Stimulated activated CD4-positive, alpha-beta T cell treated with anti-CD3 and anti-CD28 coated beads, TNF-alpha, amount 100 ng/mL, for 1 hour (primary cell): ENCODE measurements at regions not wholly inside any gene's neighbourhood (a gene's known extent, or its start where the extent isn't known, plus 50 kb on each side); places are given as distances from the start of the nearest gene placed in this dataset.
"Not testable (repeated sequence)": the region's sequence is repeated elsewhere in the genome, so short reads cannot be mapped to it uniquely, and the experiment has no call there.

Experiments
- DNase-seq, 3 donors: peaks; one replicate each; pipeline ENCODE4 v3.0.0-alpha.2; 2020; ENCODE audit warnings: low read depth in 3 of 3, low spot score in 1 of 3

- no peak for DNase-seq
These were observed 466.9 kb downstream of the CD83 start for GRCh38 chr6:14584450-14584849.

DNA sequence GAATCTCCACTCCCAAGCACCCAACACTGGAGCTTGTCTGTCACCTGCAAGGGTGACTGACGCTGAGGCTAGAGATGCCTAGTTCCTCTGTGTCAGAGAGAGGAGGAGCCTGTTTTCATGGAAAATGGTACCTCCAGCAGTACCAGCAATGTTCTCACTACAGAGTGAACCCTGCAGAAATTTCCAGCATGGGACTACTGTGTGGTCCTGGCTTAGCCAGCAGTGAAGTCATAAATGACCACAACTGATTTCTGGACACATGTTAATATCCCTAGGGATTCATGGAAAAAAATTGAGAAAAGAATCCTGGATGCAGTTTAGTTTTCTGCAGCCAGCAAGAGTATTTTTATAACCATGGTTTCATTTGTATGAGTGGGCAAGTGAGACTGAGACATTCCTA, 468.1 kb downstream of the CD83 start:
- DNase-seq, result no peak

DNA sequence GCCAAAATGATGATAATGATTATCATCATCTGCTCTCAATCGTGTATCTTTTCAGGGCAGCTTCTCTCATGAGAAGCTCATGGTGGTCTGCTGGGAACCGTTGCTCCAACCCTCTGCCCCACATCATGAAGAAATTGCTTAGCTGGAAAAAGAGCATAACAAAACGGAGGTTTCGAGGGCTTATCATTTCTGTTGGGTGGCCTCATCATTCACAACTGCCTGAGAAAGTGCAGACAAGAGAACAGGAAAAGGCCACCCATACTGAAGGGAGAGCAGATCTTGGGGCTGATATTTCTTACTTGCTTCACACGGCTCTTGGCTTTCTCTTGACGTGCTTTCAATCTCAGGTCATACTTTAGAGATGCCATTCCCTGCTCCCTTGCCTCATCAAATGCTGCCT, 471.6 kb downstream of the CD83 start:
- DNase-seq, result no peak

- DNase-seq, result no peak
These were observed 473.0 kb downstream of the CD83 start for GRCh38 chr6:14590586-14590985.

DNA sequence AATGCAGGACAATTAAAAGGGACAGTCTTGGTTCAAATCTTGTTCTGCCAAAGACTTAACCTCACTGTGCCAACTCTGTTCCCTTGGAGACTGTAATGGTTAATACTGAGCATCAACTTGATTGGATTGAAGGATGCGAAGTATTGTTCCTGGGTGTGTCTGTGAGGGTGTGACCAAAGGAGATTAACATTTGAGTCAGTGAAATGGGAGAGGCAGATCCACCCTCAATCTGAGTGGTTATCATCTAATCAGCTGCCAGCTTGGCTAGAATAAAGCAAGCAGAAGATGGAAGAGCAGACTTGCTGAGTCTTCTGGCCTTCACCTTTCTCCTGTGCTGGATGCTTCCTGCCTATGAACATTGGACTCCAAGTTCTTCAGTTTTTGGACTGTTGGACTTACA, 474.4 kb downstream of the CD83 start:
- no peak for DNase-seq

GRCh38 chr6:14593286-14593685, 475.7 kb downstream of the CD83 start:
- no peak for DNase-seq

GRCh38 chr6:14595751-14596150, 478.2 kb downstream of the CD83 start:
- no peak for DNase-seq

DNA sequence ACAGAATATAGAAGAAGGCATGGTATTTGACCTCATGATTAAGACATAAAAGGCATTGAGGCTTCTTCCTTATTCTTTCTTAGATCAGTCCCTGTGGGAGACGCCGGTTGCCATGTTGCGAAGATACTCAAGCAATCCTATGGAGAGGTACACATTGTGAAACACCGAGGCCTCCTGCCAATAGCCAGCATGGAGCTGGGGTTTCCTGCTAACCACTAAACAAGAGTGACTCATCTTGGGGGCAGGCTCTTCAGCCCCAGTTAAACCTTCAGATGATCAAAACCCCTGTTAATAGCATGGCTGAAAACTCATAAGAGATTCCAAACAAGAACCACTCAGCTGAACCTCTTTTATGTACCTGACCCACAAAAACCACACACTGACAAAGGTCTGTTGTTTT, 478.8 kb downstream of the CD83 start:
- no peak for DNase-seq

DNA sequence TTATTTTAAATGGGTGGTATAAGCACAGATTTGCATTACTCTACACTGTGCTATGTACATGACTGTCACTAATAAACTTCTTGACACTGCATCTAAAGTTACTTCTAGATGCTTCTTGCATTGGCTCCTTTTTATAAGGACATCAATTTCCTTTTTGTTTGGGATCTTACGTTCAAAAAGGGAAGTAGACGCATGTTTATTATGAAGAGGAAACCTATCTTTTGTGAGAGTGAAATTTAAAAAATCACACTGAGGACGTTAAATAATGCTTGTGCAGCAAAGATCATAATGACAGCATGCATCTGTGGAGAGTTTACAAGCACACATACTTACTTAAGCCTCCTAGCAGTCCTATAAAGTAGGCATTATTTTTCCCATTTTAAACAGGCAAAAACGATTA, 479.5 kb downstream of the CD83 start:
- no peak for DNase-seq

DNA sequence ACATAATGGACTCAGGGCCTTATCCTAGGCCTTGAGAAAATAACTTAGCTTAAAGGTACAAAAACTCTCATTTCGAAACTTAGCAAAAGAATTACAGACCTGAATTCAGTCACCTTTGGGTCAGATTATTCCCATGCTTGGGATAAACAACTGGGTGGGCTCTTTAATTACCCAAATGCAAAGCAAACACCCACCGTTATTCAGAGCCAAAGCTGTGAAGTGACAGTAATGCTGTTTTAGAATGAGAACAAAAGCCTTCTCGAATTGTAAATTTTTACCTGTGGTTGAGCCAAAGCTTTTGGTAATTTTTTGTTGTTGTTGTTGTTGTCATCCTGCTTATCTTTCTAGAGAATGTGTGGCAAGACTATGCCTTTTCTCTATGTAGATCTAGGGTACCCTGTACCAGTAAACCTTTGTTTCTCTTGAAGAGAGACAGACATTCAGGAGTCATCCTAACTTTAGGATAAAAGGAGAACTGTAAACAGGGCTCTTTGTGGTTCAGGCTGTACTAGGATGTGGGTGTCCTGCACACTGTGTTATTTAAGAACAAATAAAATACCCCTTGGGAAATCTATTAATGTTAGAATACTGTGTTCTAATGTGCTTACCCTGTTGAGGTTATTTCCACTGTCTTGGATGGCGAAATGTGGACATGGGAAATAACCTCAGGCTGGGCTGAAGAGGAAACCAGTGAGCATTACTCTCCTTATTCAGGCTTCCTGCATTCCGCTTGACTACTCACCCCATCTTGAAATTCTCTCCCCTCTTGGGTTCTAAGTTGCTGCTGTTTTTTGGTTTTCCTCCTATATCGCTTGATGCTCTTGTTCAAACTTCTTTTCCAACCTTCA, 480.7 kb downstream of the CD83 start:
- no peak for DNase-seq

DNA sequence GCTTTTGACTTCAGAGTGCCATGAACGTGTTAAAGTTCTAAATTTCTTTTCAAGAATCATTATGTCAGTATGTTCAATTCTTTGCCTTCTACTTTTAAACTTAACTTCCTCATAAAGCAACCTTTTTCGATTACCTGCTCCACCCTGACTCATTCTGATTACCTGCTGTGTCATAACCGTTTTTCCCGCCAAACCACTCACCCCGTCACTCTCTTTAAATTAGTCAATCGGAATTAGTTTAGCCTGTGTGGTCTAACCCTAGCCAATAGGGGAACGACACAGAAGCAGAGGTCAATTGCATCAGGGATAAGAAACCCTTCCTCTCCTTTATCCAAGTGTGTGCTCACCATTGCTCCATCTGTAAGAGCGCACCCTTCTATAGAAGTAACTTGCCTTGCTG, 482.7 kb downstream of the CD83 start:
- DNase-seq, result not testable (repeated sequence)

- DNase-seq, result no peak
These were observed 483.9 kb downstream of the CD83 start for GRCh38 chr6:14601490-14601889.

DNA sequence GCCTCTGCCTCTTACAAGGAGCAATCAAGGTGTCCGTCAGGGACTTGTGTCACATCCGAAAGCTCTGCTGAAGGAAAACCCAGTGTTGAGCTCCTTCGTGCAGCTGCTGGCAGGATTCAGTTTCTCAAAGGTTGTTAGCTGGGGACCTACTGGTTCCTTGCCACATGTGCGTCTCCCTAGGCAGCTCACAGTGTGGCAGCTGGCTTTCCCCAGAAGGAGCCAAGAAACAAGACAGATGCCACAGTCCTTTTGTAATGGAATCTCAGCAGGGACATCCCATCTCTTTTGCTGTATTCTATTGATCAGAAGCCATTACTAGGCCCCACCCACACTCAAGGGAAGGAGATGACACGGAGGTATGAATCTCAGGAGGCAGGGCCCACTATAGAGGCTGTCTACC, 488.8 kb downstream of the CD83 start:
- no peak for DNase-seq

GRCh38 chr6:14610141-14610540, 492.6 kb downstream of the CD83 start:
- DNase-seq, result no peak

GRCh38 chr6:14612016-14612980, 494.7 kb downstream of the CD83 start:
- DNase-seq, result no peak

DNA sequence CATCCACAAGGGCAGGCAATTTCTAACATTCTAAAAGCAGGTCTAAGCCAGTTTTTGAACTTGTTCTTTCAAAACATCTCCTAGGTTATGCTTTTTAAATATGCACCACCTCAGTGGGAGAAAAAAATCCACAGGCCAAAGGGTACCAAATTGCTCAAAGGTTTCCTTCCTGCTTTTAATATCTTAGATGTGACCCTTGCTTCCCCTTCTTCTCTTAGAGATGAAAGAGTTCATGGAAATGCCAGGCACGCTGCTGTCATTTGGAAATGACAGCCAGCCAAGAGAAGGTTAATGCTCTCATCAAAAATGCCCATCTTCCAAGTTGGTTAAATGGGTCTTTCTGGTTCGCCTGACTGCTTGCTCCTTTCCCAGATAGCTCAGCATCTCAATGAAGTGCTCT, 497.1 kb downstream of the CD83 start:
- no peak for DNase-seq

GRCh38 chr6:14616656-14617055, 499.1 kb downstream of the CD83 start:
- no peak for DNase-seq

- DNase-seq, result no peak
These were observed 501.3 kb downstream of the CD83 start for GRCh38 chr6:14618759-14619418.

DNA sequence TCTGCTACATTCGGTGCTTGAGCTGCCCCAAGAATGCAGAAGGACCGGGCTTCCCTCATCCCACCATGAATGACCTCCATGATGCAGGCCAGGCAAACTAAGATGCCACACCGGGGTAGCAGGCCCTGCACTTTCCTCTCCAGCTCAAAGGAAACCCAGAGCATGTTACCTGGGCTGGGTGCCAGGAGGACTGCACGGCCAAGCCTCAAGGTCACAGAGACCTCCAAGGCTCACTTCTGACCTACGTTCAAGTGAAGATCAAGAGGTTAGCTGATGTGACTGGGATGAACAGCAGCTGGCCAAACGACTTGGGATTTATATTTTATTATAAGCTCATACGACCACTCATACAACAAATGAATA, 501.8 kb downstream of the CD83 start:
- no peak for DNase-seq

DNA sequence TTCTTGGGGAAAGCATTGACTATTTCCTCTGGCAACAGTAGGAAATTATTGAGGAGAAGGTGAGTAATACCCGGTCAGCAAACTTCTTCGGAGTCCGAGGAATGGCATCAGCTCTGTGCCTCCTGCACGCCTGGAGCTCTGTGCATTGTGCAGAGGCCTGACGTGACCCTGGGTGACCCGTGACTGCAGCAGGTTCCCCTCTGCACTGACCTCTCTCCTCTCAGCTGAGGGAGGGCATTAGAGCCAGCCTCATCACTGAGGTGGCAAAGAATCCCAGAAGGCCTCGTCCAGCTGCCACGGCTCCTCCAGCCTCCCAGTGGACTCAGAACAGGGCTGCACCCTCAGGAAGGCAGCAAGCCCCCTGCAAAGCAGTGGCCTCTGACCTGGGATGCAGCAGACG, 502.9 kb downstream of the CD83 start:
- no peak for DNase-seq

- DNase-seq, result no peak
These were observed 503.9 kb downstream of the CD83 start for GRCh38 chr6:14621518-14621917.

GRCh38 chr6:14622085-14622484, 504.5 kb downstream of the CD83 start:
- no peak for DNase-seq
